Mesendoderm (in vitro differentiated cells): ENCODE measurements at regions not wholly inside any gene's neighbourhood (a gene's known extent, or its start where the extent isn't known, plus 50 kb on each side); places are given as distances from the start of the nearest gene placed in this dataset.

Experiments
- DNase-seq: peaks from one replicate; pipeline ENCODE4 v3.0.0; 2013
- H2AK5ac ChIP-seq: 2 replicates; pipeline ENCODE4 v1.6.1; 2013; ENCODE audit warnings: low read length, inconsistent platforms
- H2BK120ac ChIP-seq: 2 replicates; pipeline ENCODE4 v1.6.1; 2013; ENCODE audit warnings: low read depth, mild to moderate bottlenecking, low read length, moderate library complexity, mixed read lengths
- H2BK15ac ChIP-seq: replicated peaks from 2 replicates; pipeline ENCODE4 v1.6.1; 2013; ENCODE audit warnings: low read depth, mild to moderate bottlenecking, moderate library complexity
- H2BK5ac ChIP-seq: 2 replicates; pipeline ENCODE4 v1.6.1; 2013; ENCODE audit warnings: low read length, inconsistent platforms
- H3K18ac ChIP-seq: 2 replicates; pipeline ENCODE4 v1.6.1; 2013; ENCODE audit warnings: mild to moderate bottlenecking, low read length, mixed read lengths
- H3K23ac ChIP-seq: one replicate; pipeline ENCODE4 v1.6.1; 2013; ENCODE audit warnings: low read length
- H3K27ac ChIP-seq: 2 replicates; pipeline ENCODE4 v1.5.1; 2013; ENCODE audit warnings: low read depth, mild to moderate bottlenecking, inconsistent platforms, low read length, moderate library complexity
- H3K27me3 ChIP-seq: 2 replicates; pipeline ENCODE4 v1.6.1; 2013; ENCODE audit warnings: low read length, control low read depth, mild to moderate bottlenecking, inconsistent platforms; ENCODE audit not compliant: insufficient read depth, poor library complexity
- H3K36me3 ChIP-seq: 2 replicates; pipeline ENCODE4 v1.6.1; 2013; ENCODE audit warnings: low read length, inconsistent platforms; ENCODE audit not compliant: control insufficient read depth, insufficient read depth
- H3K4ac ChIP-seq: one replicate; pipeline ENCODE4 v1.6.1; 2013; ENCODE audit warnings: low read depth, mild to moderate bottlenecking, low read length, moderate library complexity
- H3K4me1 ChIP-seq: 2 replicates; pipeline ENCODE4 v1.6.1; 2013; ENCODE audit warnings: low read depth, low read length, inconsistent platforms; ENCODE audit not compliant: control insufficient read depth
- H3K4me2 ChIP-seq: 2 replicates; pipeline ENCODE4 v1.6.1; 2013; ENCODE audit warnings: low read length
- H3K4me3 ChIP-seq: 2 replicates; pipeline ENCODE4 v1.5.1; 2013; ENCODE audit warnings: mild to moderate bottlenecking, low read length
- H3K56ac ChIP-seq: one replicate; pipeline ENCODE4 v1.6.1; 2013; ENCODE audit warnings: low read length
- H3K79me1 ChIP-seq: 2 replicates; pipeline ENCODE4 v1.6.1; 2013; ENCODE audit warnings: low read length, inconsistent platforms
- H3K79me2 ChIP-seq: 2 replicates; pipeline ENCODE4 v1.6.1; 2013; ENCODE audit warnings: mild to moderate bottlenecking, low read length; ENCODE audit not compliant: control insufficient read depth, insufficient read depth
- H3K9ac ChIP-seq: 2 replicates; pipeline ENCODE4 v1.6.1; 2013; ENCODE audit warnings: low read length, inconsistent platforms
- H4K5ac ChIP-seq: one replicate; pipeline ENCODE4 v1.6.1; 2013; ENCODE audit warnings: low read length
- H4K8ac ChIP-seq: one replicate; pipeline ENCODE4 v1.6.1; 2013; ENCODE audit warnings: low read depth, mild to moderate bottlenecking, control low read depth, low read length, moderate library complexity
- WGBS: extraction: QIAGEN DNeasy Blood & Tissue Kit; methylation state at CpG from one replicate; pipeline ENCODE4 v1.1.7; 2013; ENCODE audit warnings: low lambda C conversion rate, missing lambda C conversion rate; ENCODE audit not compliant: insufficient coverage; ENCODE audit errors: extremely low coverage; 5-methylcytosine and 5-hydroxymethylcytosine counted together

DNA sequence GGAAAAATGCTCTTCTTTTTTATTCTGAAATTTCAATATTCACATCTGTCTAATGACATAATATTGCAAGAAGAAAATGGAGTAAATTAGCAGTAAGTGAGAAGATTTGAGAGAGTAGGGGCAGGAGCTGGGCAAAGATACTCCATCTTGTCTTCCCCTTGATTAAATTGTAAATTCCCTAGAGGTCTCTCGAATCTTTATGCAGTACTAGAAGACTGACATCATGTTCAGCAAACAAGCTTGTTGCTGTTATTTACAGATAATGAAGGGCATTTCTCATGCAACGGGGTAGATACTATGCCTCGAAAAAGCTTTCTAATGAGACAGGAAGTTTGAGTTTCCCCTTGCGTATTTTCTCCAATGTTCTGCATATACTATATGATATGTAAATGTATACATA, 306.9 kb upstream of the PTCHD4 start:
- Histone ChIP-seq H3K27me3 (no peaks in the 10 kb centered on the region), H3K4me1 (no peaks in the 10 kb centered on the region), H4K5ac (no peak overlapping the region), H3K4me2 (no peak overlapping the region), H3K9ac (no peak overlapping the region), H3K4me3 (no peak overlapping the region), H2BK15ac (no peak overlapping the region), H3K23ac (no peak overlapping the region), H2AK5ac (no peak overlapping the region), H2BK5ac (no peak overlapping the region), H3K79me1 (no peaks in the 10 kb centered on the region), H2BK120ac (no peak overlapping the region), H3K4ac (no peak overlapping the region), H4K8ac (no peak overlapping the region), H3K36me3 (no peaks in the 10 kb centered on the region), H3K56ac (no peak overlapping the region), H3K79me2 (no peaks in the 10 kb centered on the region), H3K18ac (no peak overlapping the region), H3K27ac (no peak overlapping the region)
- no peak for DNase-seq
- no CpG with 5 or more reads among the region's 4 CpGs for WGBS

DNA sequence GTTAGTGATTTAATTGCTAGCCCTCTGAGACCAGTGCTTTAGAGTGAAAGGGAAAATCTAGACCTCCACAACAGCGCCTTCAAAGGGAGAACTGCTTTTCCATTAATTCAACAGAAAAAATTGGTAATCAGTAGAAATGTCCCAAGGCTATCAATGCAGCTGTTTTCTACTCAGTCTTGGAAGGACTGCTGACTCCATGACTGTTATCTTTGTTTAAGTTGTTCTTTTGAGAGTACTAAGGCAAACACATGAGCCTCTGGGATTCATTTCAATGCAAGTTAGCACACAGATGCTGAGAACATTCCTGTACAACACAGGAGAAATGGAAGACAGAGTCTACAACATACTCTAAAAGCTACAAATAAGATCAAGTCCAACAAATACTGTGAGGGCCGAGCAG, 301.7 kb upstream of the PTCHD4 start:
- DNase-seq = no peak
- H3K36me3 ChIP-seq = no peaks in the 10 kb centered on the region
- H4K8ac ChIP-seq = no peak overlapping the region
- H3K23ac ChIP-seq = no peak overlapping the region
- no peaks in the 10 kb centered on the region for H3K27me3 ChIP-seq
- no peak overlapping the region for H3K4ac ChIP-seq
- no peaks in the 10 kb centered on the region for H3K79me1 ChIP-seq
- H2BK5ac ChIP-seq = no peak overlapping the region
- H3K18ac ChIP-seq = no peak overlapping the region
- no peak overlapping the region for H4K5ac ChIP-seq
- H2BK120ac ChIP-seq = no peak overlapping the region
- no peak overlapping the region for H2AK5ac ChIP-seq
- H3K4me3 ChIP-seq = no peak overlapping the region
- WGBS = no CpG with 5 or more reads among the region's 2 CpGs
- no peaks in the 10 kb centered on the region for H3K79me2 ChIP-seq
- H3K4me1 ChIP-seq = no peaks in the 10 kb centered on the region
- no peak overlapping the region for H3K56ac ChIP-seq
- no peak overlapping the region for H2BK15ac ChIP-seq
- H3K9ac ChIP-seq = no peak overlapping the region
- no peak overlapping the region for H3K27ac ChIP-seq
- H3K4me2 ChIP-seq = no peak overlapping the region

DNA sequence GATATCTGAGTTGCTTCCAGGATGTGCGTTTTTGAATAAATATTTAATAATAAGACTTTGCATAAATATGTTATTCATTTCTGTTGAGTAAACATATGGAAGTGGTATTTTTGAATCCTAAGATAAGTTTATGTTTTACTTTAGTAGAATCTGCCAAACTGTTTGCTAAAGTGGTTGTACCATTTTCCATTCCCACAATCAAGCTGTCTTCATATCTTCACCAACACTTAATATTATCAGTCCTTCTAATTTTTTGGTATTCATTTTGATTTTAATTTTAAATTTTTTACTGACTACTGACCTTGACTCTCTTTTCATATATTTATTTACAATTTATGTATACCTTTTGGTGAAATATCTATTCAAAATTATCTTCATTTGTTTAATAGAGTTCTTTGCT, 293.9 kb upstream of the PTCHD4 start:
- no peak overlapping the region for H3K18ac ChIP-seq
- no peak overlapping the region for H3K9ac ChIP-seq
- no peak overlapping the region for H4K5ac ChIP-seq
- DNase-seq = no peak
- H3K79me1 ChIP-seq = no peaks in the 10 kb centered on the region
- H2BK15ac ChIP-seq = no peak overlapping the region
- H3K36me3 ChIP-seq = no peaks in the 10 kb centered on the region
- H4K8ac ChIP-seq = no peak overlapping the region
- no peak overlapping the region for H2AK5ac ChIP-seq
- H3K27me3 ChIP-seq = no peaks in the 10 kb centered on the region
- H3K4me3 ChIP-seq = no peak overlapping the region
- H3K56ac ChIP-seq = no peak overlapping the region
- no peak overlapping the region for H3K4ac ChIP-seq
- no peaks in the 10 kb centered on the region for H3K4me1 ChIP-seq
- H2BK120ac ChIP-seq = no peak overlapping the region
- no peak overlapping the region for H3K4me2 ChIP-seq
- H3K23ac ChIP-seq = no peak overlapping the region
- WGBS = no CpG with 5 or more reads among the region's 1 CpG
- no peak overlapping the region for H3K27ac ChIP-seq
- H3K79me2 ChIP-seq = no peaks in the 10 kb centered on the region
- H2BK5ac ChIP-seq = no peak overlapping the region

DNA sequence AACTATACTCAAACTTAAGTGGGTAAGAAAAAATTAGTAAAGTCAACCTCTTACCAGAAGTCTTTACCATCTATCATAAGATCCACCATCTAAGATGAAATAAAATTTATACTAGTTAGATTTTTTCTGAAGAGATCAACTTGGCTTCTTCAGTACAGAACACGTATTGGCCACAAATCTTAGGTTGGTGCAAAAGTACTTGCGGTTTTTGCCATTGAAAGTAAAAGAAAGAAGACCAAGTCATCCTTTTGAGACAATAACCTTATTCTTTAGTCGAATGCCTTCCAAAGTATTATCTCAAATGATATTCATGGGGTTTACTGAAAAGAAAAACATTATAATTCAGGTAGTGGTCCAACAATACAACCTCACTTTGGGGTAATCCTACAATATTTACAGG, 292.6 kb upstream of the PTCHD4 start:
- H3K79me1 ChIP-seq = no peaks in the 10 kb centered on the region
- H3K4ac ChIP-seq = no peak overlapping the region
- H3K56ac ChIP-seq = no peak overlapping the region
- no peak overlapping the region for H3K4me2 ChIP-seq
- H3K18ac ChIP-seq = no peak overlapping the region
- H3K79me2 ChIP-seq = no peaks in the 10 kb centered on the region
- no peak overlapping the region for H2BK15ac ChIP-seq
- H3K27me3 ChIP-seq = no peaks in the 10 kb centered on the region
- no peak overlapping the region for H3K9ac ChIP-seq
- H2BK5ac ChIP-seq = no peak overlapping the region
- H2AK5ac ChIP-seq = no peak overlapping the region
- no peak for DNase-seq
- H3K23ac ChIP-seq = no peak overlapping the region
- no peak overlapping the region for H4K8ac ChIP-seq
- H2BK120ac ChIP-seq = no peak overlapping the region
- no CpG with 5 or more reads among the region's 3 CpGs for WGBS
- H3K36me3 ChIP-seq = no peaks in the 10 kb centered on the region
- H3K4me3 ChIP-seq = no peak overlapping the region
- no peaks in the 10 kb centered on the region for H3K4me1 ChIP-seq
- H3K27ac ChIP-seq = no peak overlapping the region
- H4K5ac ChIP-seq = no peak overlapping the region

DNA sequence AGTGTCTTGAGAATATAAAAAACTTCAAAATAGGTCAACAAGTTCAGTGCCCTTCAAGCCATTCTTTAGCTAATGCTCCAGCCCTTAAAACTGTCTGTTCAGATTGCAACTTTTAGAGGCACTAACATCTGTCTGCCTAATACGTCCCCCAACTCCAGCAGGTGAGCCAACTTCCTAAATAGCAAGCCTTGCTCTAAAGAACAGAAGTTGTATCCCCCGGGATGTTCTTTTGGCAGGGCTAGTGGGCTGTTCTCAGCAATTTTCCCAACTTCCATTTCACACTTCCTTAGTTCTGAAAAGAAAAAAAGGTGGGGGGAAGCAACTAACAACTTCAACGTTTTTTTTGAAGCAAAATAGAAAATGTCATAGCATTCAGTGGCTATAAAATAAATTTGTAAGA, 290.0 kb upstream of the PTCHD4 start:
- Histone ChIP-seq H4K5ac (no peak overlapping the region), H3K79me2 (no peaks in the 10 kb centered on the region), H3K4me1 (no peaks in the 10 kb centered on the region), H3K18ac (no peak overlapping the region), H3K27ac (no peak overlapping the region), H2BK5ac (no peak overlapping the region), H3K27me3 (no peaks in the 10 kb centered on the region), H2BK120ac (no peak overlapping the region), H3K4me2 (no peak overlapping the region), H2BK15ac (no peak overlapping the region), H2AK5ac (no peak overlapping the region), H3K56ac (no peak overlapping the region), H3K4me3 (no peak overlapping the region), H3K9ac (no peak overlapping the region), H3K36me3 (no peaks in the 10 kb centered on the region), H3K4ac (no peak overlapping the region), H4K8ac (no peak overlapping the region), H3K79me1 (no peaks in the 10 kb centered on the region), H3K23ac (no peak overlapping the region)
- no peak for DNase-seq
- no CpG with 5 or more reads among the region's 3 CpGs for WGBS

DNA sequence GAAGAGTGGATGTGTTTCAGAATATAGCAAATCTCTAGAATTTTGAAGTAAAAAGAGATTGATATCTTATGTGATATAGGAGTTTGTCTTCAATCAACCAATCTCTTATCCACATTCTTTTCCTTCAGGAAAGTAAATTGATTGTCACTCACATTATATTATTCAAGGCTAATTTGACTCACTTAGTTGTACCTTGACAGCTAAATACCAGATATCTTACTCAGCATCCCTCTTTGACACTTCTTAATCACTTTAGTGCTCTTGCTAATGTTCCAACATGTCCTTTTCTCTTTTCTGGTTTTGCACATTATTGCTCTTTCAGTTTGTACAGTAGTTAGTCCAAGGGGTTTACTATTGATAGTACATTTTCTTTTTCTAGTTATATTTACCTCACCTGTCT, 286.9 kb upstream of the PTCHD4 start:
- H3K36me3 ChIP-seq = no peaks in the 10 kb centered on the region
- H3K18ac ChIP-seq = no peak overlapping the region
- H2BK5ac ChIP-seq = no peak overlapping the region
- H3K23ac ChIP-seq = no peak overlapping the region
- H3K27me3 ChIP-seq = no peaks in the 10 kb centered on the region
- H2BK120ac ChIP-seq = no peak overlapping the region
- H2AK5ac ChIP-seq = no peak overlapping the region
- H4K8ac ChIP-seq = no peak overlapping the region
- H4K5ac ChIP-seq = no peak overlapping the region
- H2BK15ac ChIP-seq = no peak overlapping the region
- no peaks in the 10 kb centered on the region for H3K79me1 ChIP-seq
- no peak for DNase-seq
- H3K79me2 ChIP-seq = no peaks in the 10 kb centered on the region
- no peaks in the 10 kb centered on the region for H3K4me1 ChIP-seq
- no peak overlapping the region for H3K56ac ChIP-seq
- no peak overlapping the region for H3K4me2 ChIP-seq
- no peak overlapping the region for H3K27ac ChIP-seq
- H3K4me3 ChIP-seq = no peak overlapping the region
- H3K9ac ChIP-seq = no peak overlapping the region
- H3K4ac ChIP-seq = no peak overlapping the region
